OCI-LY7 (cell line): ENCODE measurements at regions not wholly inside any gene's neighbourhood (a gene's known extent, or its start where the extent isn't known, plus 50 kb on each side); places are given as distances from the start of the nearest gene placed in this dataset.

ENCODE experiments used
- CTCF ChIP-seq: fragments of 200-600 bp; sonication (generic); conservative IDR thresholded peaks from 2 replicates; pipeline ENCODE4 v1.5.1; 2014; ENCODE audit warnings: mild to moderate bottlenecking, antibody characterized with exemption, low read length, moderate library complexity, mixed read lengths
- EZH2phosphoT487 ChIP-seq: fragments of 200-600 bp; sonication (generic); IDR thresholded peaks from 2 replicates; pipeline ENCODE4 v1.6.1; 2018; ENCODE audit warnings: low read depth, borderline replicate concordance, mild to moderate bottlenecking, mixed run types, antibody characterized with exemption, low read length, moderate library complexity, mixed read lengths

- TF ChIP-seq CTCF: no peak
- no peak for TF ChIP-seq EZH2phosphoT487
Measured at GRCh38 chr13:70473907-70474306, 365.7 kb upstream of the KLHL1 start.
